H9 (cell line): ENCODE measurements at regions not wholly inside any gene's neighbourhood (a gene's known extent, or its start where the extent isn't known, plus 50 kb on each side); places are given as distances from the start of the nearest gene placed in this dataset.

ENCODE experiments used
- DNase-seq: peaks from one replicate; pipeline ENCODE4 v3.0.0-alpha.2; 2017
- H2AFZ ChIP-seq: one replicate; pipeline ENCODE4 v1.6.1; 2013; ENCODE audit warnings: mild to moderate bottlenecking, low read length, control low read depth, moderate library complexity
- H2AK5ac ChIP-seq: 2 replicates; pipeline ENCODE4 v1.6.1; 2013; ENCODE audit warnings: low read length, control low read depth, mixed read lengths; ENCODE audit not compliant: insufficient read length
- H2BK120ac ChIP-seq: one replicate; pipeline ENCODE4 v1.6.1; 2013; ENCODE audit warnings: low read depth, mild to moderate bottlenecking, low read length, control low read depth, inconsistent platforms; ENCODE audit not compliant: poor library complexity, severe bottlenecking
- H2BK12ac ChIP-seq: 2 replicates; pipeline ENCODE4 v1.6.1; 2013; ENCODE audit warnings: low read length, control low read depth, mixed read lengths, low read depth; ENCODE audit not compliant: insufficient read length
- H2BK15ac ChIP-seq: 2 replicates; pipeline ENCODE4 v1.6.1; 2013; ENCODE audit warnings: low read depth, low read length, control low read depth
- H2BK20ac ChIP-seq: one replicate; pipeline ENCODE4 v1.6.1; 2013; ENCODE audit warnings: low read depth, mild to moderate bottlenecking, low read length, control low read depth, inconsistent platforms; ENCODE audit not compliant: poor library complexity, severe bottlenecking
- H2BK5ac ChIP-seq: 2 replicates; pipeline ENCODE4 v1.6.1; 2013; ENCODE audit warnings: low read length, control low read depth, mixed read lengths; ENCODE audit not compliant: insufficient read length
- H3K14ac ChIP-seq: 2 replicates; pipeline ENCODE4 v1.6.1; 2013; ENCODE audit warnings: low read length, control low read depth; ENCODE audit not compliant: insufficient read depth
- H3K18ac ChIP-seq: 2 replicates; pipeline ENCODE4 v1.6.1; 2013; ENCODE audit warnings: low read depth, mild to moderate bottlenecking, mixed read lengths, low read length, control low read depth; ENCODE audit not compliant: insufficient read length
- H3K23ac ChIP-seq: 2 replicates; pipeline ENCODE4 v1.6.1; 2013; ENCODE audit warnings: low read length, control low read depth, mixed read lengths, low read depth; ENCODE audit not compliant: insufficient read length
- H3K23me2 ChIP-seq: 2 replicates; pipeline ENCODE4 v1.6.1; 2013; ENCODE audit warnings: low read depth, mild to moderate bottlenecking, mixed read lengths, low read length, control low read depth; ENCODE audit not compliant: insufficient read length, poor library complexity, severe bottlenecking
- H3K27ac ChIP-seq: 2 replicates; pipeline ENCODE4 v1.5.1; 2013; ENCODE audit warnings: low read length, control low read depth, mixed read lengths, low read depth; ENCODE audit not compliant: insufficient read length
- H3K27me3 ChIP-seq: 2 replicates; pipeline ENCODE4 v1.6.1; 2013; ENCODE audit warnings: low read length, control low read depth, inconsistent platforms; ENCODE audit not compliant: insufficient read depth
- H3K4ac ChIP-seq: 2 replicates; pipeline ENCODE4 v1.6.1; 2013; ENCODE audit warnings: low read depth, mild to moderate bottlenecking, control low read depth, inconsistent platforms, low read length, moderate library complexity
- H3K4me1 ChIP-seq: 2 replicates; pipeline ENCODE4 v1.6.1; 2013; ENCODE audit warnings: low read length, control low read depth, inconsistent platforms; ENCODE audit not compliant: insufficient read depth
- H3K4me2 ChIP-seq: 2 replicates; pipeline ENCODE4 v1.6.1; 2013; ENCODE audit warnings: low read length, control low read depth, mixed read lengths; ENCODE audit not compliant: insufficient read length, insufficient read depth
- H3K56ac ChIP-seq: 2 replicates; pipeline ENCODE4 v1.6.1; 2013; ENCODE audit warnings: low read depth, mild to moderate bottlenecking, mixed read lengths, low read length, control low read depth; ENCODE audit not compliant: insufficient read length
- H3K79me1 ChIP-seq: 2 replicates; pipeline ENCODE4 v1.6.1; 2013; ENCODE audit warnings: low read depth, mild to moderate bottlenecking, moderate library complexity, low read length, control low read depth, inconsistent platforms; ENCODE audit not compliant: insufficient read depth, poor library complexity, severe bottlenecking
- H3K79me2 ChIP-seq: 2 replicates; pipeline ENCODE4 v1.6.1; 2013; ENCODE audit warnings: low read length, control low read depth, inconsistent platforms; ENCODE audit not compliant: insufficient read depth
- H3K9ac ChIP-seq: 2 replicates; pipeline ENCODE4 v1.6.1; 2013; ENCODE audit warnings: low read length, control low read depth, mixed read lengths; ENCODE audit not compliant: insufficient read length; ENCODE audit errors: extremely low read depth
- H3K9me3 ChIP-seq: one replicate; pipeline ENCODE4 v1.6.1; 2013; ENCODE audit warnings: low read depth, low read length, inconsistent platforms; ENCODE audit not compliant: control insufficient read depth
- H3T11ph ChIP-seq: one replicate; pipeline ENCODE4 v1.6.1; 2013; ENCODE audit warnings: mild to moderate bottlenecking, low read length, control low read depth, inconsistent platforms
- H4K20me1 ChIP-seq: one replicate; pipeline ENCODE4 v1.6.1; 2013; ENCODE audit not compliant: control insufficient read depth, insufficient read length, insufficient read depth
- H4K5ac ChIP-seq: 2 replicates; pipeline ENCODE4 v1.6.1; 2013; ENCODE audit warnings: low read depth, mild to moderate bottlenecking, mixed read lengths, low read length, control low read depth; ENCODE audit not compliant: insufficient read length
- H4K8ac ChIP-seq: replicated peaks from 2 replicates; pipeline ENCODE4 v1.6.1; 2013; ENCODE audit warnings: low read length, control low read depth, mixed read lengths, low read depth; ENCODE audit not compliant: insufficient read length
- H4K91ac ChIP-seq: 2 replicates; pipeline ENCODE4 v1.6.1; 2013; ENCODE audit warnings: low read depth, mild to moderate bottlenecking, moderate library complexity, mixed read lengths, low read length, control low read depth; ENCODE audit not compliant: insufficient read length
- H3K27ac Mint-ChIP-seq, 3 experiments: 2 replicates in 2 of 3; 3 replicates in 1 of 3; pipeline ENCODE4 v1.8.0; 2020 to 2021; ENCODE audit warnings: mixed read lengths in 3 of 3, mild to moderate bottlenecking in 1 of 3, moderate library complexity in 1 of 3
- H3K27me3 Mint-ChIP-seq: 2 replicates; pipeline ENCODE4 v1.8.0; 2021; ENCODE audit warnings: low read depth, mild to moderate bottlenecking, moderate library complexity, mixed read lengths
- H3K36me3 Mint-ChIP-seq, 3 experiments: 2 replicates in 2 of 3; 3 replicates in 1 of 3; pipeline ENCODE4 v1.8.0; 2020 to 2021; ENCODE audit warnings: low read depth in 3 of 3, mixed read lengths in 3 of 3; ENCODE audit not compliant: insufficient read depth in 1 of 3
- H3K4me1 Mint-ChIP-seq, 2 experiments: 2 replicates each; pipeline ENCODE4 v1.8.0; 2020; ENCODE audit warnings: mixed read lengths in 2 of 2
- H3K4me3 Mint-ChIP-seq, 2 experiments: 2 replicates in 1 of 2; 3 replicates in 1 of 2; pipeline ENCODE4 v1.8.0; 2020 to 2021; ENCODE audit warnings: mild to moderate bottlenecking in 2 of 2, mixed read lengths in 2 of 2, moderate library complexity in 1 of 2
- H3K9me3 Mint-ChIP-seq, 2 experiments: 2 replicates in 1 of 2; 3 replicates in 1 of 2; pipeline ENCODE4 v1.8.0; 2020; ENCODE audit warnings: mild to moderate bottlenecking in 2 of 2, mixed read lengths in 2 of 2, moderate library complexity in 1 of 2
- WGBS: extraction: QIAGEN DNeasy Blood & Tissue Kit; methylation state at CpG from one replicate; pipeline ENCODE4 v1.1.7; 2013; ENCODE audit warnings: missing lambda C conversion rate, low lambda C conversion rate, mixed read lengths; ENCODE audit not compliant: insufficient read length; ENCODE audit errors: extremely low coverage; 5-methylcytosine and 5-hydroxymethylcytosine counted together
- TF ChIP-seq, protein P1 (sequence below): fragments of 200-600 bp; sonication (generic); conservative IDR thresholded peaks from 3 replicates; pipeline ENCODE4 v1.8.0; 2021; ENCODE audit warnings: antibody characterized with exemption, mild to moderate bottlenecking

DNA sequence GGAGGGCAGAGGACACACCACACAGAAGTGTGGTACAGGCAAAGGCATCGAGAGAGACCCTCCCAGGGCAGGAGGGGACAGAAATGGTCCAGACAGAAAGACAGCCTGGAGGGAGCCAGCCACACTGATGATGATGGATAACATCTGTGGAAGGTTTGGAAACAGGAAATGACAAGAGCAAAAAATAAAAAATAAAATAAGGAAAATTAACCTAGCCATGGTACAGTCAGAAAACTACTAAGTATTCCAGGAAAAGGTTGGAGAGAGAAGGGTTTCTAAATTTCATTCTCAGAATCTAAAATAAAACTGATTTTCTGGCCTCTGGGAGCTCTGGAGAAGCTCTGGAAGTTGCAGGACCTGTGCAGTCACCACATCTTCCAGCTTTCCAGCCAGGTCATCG lies 115.2 kb upstream of the VSTM2B start:
- no peak overlapping the region for H2BK12ac ChIP-seq
- H3K79me1 ChIP-seq: no peaks in the 10 kb centered on the region
- H3K56ac ChIP-seq: no peak overlapping the region
- no peak overlapping the region for H2AK5ac ChIP-seq
- no peak overlapping the region for H3K23ac ChIP-seq
- no CpG with 5 or more reads among the region's 2 CpGs for WGBS
- H3K79me2 ChIP-seq: no peaks in the 10 kb centered on the region
- DNase-seq: no peak
- H3K14ac ChIP-seq: no peak overlapping the region
- no peak overlapping the region for H3K4ac ChIP-seq
- H3K4me1 ChIP-seq: no peaks in the 10 kb centered on the region
- no peaks in the 10 kb centered on the region for H3K27me3 ChIP-seq
- peaks cover 2 to 4% of the 10 kb centered on the region in 2 experiments; a peak in 3 of 4 replicates for H3K4me1 Mint-ChIP-seq
- H4K91ac ChIP-seq: no peak overlapping the region
- no peak overlapping the region for H3K9ac ChIP-seq
- no peaks in the 10 kb centered on the region for H3K9me3 Mint-ChIP-seq
- H3K9me3 ChIP-seq: no peaks in the 10 kb centered on the region
- H2BK120ac ChIP-seq: no peak overlapping the region
- peak overlapping the region in 1 of 3 experiments; percentile 74; a peak in 2 of 7 replicates for H3K27ac Mint-ChIP-seq
- H3K4me2 ChIP-seq: no peak overlapping the region
- TF ChIP-seq, protein P1, sequence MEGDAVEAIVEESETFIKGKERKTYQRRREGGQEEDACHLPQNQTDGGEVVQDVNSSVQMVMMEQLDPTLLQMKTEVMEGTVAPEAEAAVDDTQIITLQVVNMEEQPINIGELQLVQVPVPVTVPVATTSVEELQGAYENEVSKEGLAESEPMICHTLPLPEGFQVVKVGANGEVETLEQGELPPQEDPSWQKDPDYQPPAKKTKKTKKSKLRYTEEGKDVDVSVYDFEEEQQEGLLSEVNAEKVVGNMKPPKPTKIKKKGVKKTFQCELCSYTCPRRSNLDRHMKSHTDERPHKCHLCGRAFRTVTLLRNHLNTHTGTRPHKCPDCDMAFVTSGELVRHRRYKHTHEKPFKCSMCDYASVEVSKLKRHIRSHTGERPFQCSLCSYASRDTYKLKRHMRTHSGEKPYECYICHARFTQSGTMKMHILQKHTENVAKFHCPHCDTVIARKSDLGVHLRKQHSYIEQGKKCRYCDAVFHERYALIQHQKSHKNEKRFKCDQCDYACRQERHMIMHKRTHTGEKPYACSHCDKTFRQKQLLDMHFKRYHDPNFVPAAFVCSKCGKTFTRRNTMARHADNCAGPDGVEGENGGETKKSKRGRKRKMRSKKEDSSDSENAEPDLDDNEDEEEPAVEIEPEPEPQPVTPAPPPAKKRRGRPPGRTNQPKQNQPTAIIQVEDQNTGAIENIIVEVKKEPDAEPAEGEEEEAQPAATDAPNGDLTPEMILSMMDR: no peak
- H2BK15ac ChIP-seq: no peak overlapping the region
- H2AFZ ChIP-seq: no peak overlapping the region
- H3K23me2 ChIP-seq: no peaks in the 10 kb centered on the region
- H2BK5ac ChIP-seq: no peak overlapping the region
- H4K8ac ChIP-seq: no peak overlapping the region
- no peaks in the 10 kb centered on the region for H3K36me3 Mint-ChIP-seq
- H3K18ac ChIP-seq: no peak overlapping the region
- H3K27ac ChIP-seq: no peak overlapping the region
- H2BK20ac ChIP-seq: no peak overlapping the region
- H3K4me3 Mint-ChIP-seq: no peak overlapping the region
- peaks cover 1% of the 10 kb centered on the region; the same call in 1 of the 2 replicates for H3K27me3 Mint-ChIP-seq
- H4K5ac ChIP-seq: no peak overlapping the region
- no peaks in the 10 kb centered on the region for H4K20me1 ChIP-seq
- H3T11ph ChIP-seq: no peak overlapping the region
